GM10266 (cell line): ENCODE measurements at regions not wholly inside any gene's neighbourhood (a gene's known extent, or its start where the extent isn't known, plus 50 kb on each side); places are given as distances from the start of the nearest gene placed in this dataset.
A peak's percentile ranks its signal among the peaks of the same experiment; 100 is the strongest.

ENCODE experiments used
- DNase-seq: peaks from one replicate; pipeline ENCODE4 v3.0.0; 2012; ENCODE audit errors: extremely low spot score
- CTCF ChIP-seq: IDR thresholded peaks from 2 replicates; pipeline ENCODE4 v1.5.1; 2012; ENCODE audit warnings: mild to moderate bottlenecking, low read depth; ENCODE audit not compliant: control insufficient read depth, insufficient read depth; ENCODE audit errors: missing control alignments

- no peak for TF ChIP-seq CTCF
- DNase-seq, result no peak
These were observed 114.0 kb upstream of the KL start for GRCh38 chr13:32902029-32902780.

GRCh38 chr13:32902874-32903273 is 113.3 kb upstream of the KL start:
- DNase-seq, result no peak
- no peak for TF ChIP-seq CTCF

- DNase-seq, result no peak
- no peak for TF ChIP-seq CTCF
These were observed 112.5 kb upstream of the KL start for GRCh38 chr13:32903720-32904119.

- DNase-seq, result no peak
- no peak for TF ChIP-seq CTCF
These were observed 112.0 kb upstream of the KL start for GRCh38 chr13:32904266-32904665.

- TF ChIP-seq CTCF, result no peak
- DNase-seq, result peak; percentile 38
These were observed 111.0 kb upstream of the KL start for GRCh38 chr13:32905063-32905863.

GRCh38 chr13:32905864-32906180 is 110.4 kb upstream of the KL start:
- no peak for DNase-seq
- no peak for TF ChIP-seq CTCF

- TF ChIP-seq CTCF, result no peak
- no peak for DNase-seq
These were observed 109.0 kb upstream of the KL start for GRCh38 chr13:32907211-32907610.
